Progenitor cell of endocrine pancreas (in vitro differentiated cells): ENCODE measurements at regions not wholly inside any gene's neighbourhood (a gene's known extent, or its start where the extent isn't known, plus 50 kb on each side); places are given as distances from the start of the nearest gene placed in this dataset.

Experiments used
- DNase-seq: peaks from one replicate; pipeline ENCODE4 v3.0.0; 2021; ENCODE audit warnings: low spot score; ENCODE audit not compliant: unreplicated experiment
- H3K27ac Mint-ChIP-seq: 2 replicates; pipeline ENCODE4 v1.8.0; 2021; ENCODE audit warnings: mild to moderate bottlenecking, moderate library complexity, mixed read lengths
- H3K27me3 Mint-ChIP-seq: 2 replicates; pipeline ENCODE4 v1.8.0; 2021; ENCODE audit warnings: mixed read lengths
- H3K36me3 Mint-ChIP-seq: 2 replicates; pipeline ENCODE4 v1.8.0; 2022; ENCODE audit warnings: mixed read lengths; ENCODE audit not compliant: insufficient read depth
- H3K4me1 Mint-ChIP-seq: 2 replicates; pipeline ENCODE4 v1.8.0; 2021; ENCODE audit warnings: low read depth, mixed read lengths
- H3K4me3 Mint-ChIP-seq: 2 replicates; pipeline ENCODE4 v1.8.0; 2021; ENCODE audit warnings: low read depth, mild to moderate bottlenecking, moderate library complexity, mixed read lengths
- H3K9me3 Mint-ChIP-seq: 2 replicates; pipeline ENCODE4 v1.8.0; 2021; ENCODE audit warnings: low read depth, mixed read lengths
- CTCF ChIP-seq: fragments of 200-600 bp; sonication (generic); IDR thresholded peaks from one replicate; pipeline ENCODE4 v1.5.0; 2021; ENCODE audit warnings: antibody characterized with exemption, mild to moderate bottlenecking; ENCODE audit not compliant: unreplicated experiment

GRCh38 chr14:71328954-71329353, 421.7 kb downstream of the PCNX1 start:
- Mint-ChIP-seq H3K36me3 (peaks cover 5% of the 10 kb centered on the region), H3K9me3 (peaks cover 5% of the 10 kb centered on the region), H3K27ac (no peak overlapping the region), H3K4me1 (peaks cover 14% of the 10 kb centered on the region), H3K27me3 (no peaks in the 10 kb centered on the region), H3K4me3 (no peak overlapping the region)
- DNase-seq, result no peak
- TF ChIP-seq CTCF, result no peak

GRCh38 chr14:71331403-71331802, 424.1 kb downstream of the PCNX1 start:
- no peak for DNase-seq
- Mint-ChIP-seq H3K27me3 (no peaks in the 10 kb centered on the region), H3K9me3 (peaks cover 5% of the 10 kb centered on the region), H3K27ac (no peak overlapping the region), H3K36me3 (peaks cover 5% of the 10 kb centered on the region), H3K4me3 (no peak overlapping the region), H3K4me1 (peaks cover 8% of the 10 kb centered on the region)
- TF ChIP-seq CTCF, result no peak

GRCh38 chr14:71332476-71332875, 425.2 kb downstream of the PCNX1 start:
- DNase-seq, result no peak
- no peaks in the 10 kb centered on the region for H3K27me3 Mint-ChIP-seq
- TF ChIP-seq CTCF, result no peak
- no peak overlapping the region for H3K27ac Mint-ChIP-seq
- H3K4me3 Mint-ChIP-seq, result no peak overlapping the region
- H3K36me3 Mint-ChIP-seq, result peaks cover 7% of the 10 kb centered on the region
- H3K4me1 Mint-ChIP-seq, result peaks cover 15% of the 10 kb centered on the region
- H3K9me3 Mint-ChIP-seq, result peaks cover 5% of the 10 kb centered on the region

- no peak for DNase-seq
- H3K9me3 Mint-ChIP-seq, result peaks cover 8% of the 10 kb centered on the region
- no peak overlapping the region for H3K27ac Mint-ChIP-seq
- H3K4me1 Mint-ChIP-seq, result peaks cover 16% of the 10 kb centered on the region
- H3K4me3 Mint-ChIP-seq, result no peak overlapping the region
- no peaks in the 10 kb centered on the region for H3K27me3 Mint-ChIP-seq
- peaks cover 9% of the 10 kb centered on the region for H3K36me3 Mint-ChIP-seq
- no peak for TF ChIP-seq CTCF
These were observed 426.4 kb downstream of the PCNX1 start for GRCh38 chr14:71333705-71334104.

GRCh38 chr14:71336489-71337192, 429.4 kb downstream of the PCNX1 start:
- H3K4me1 Mint-ChIP-seq, result peaks cover 27% of the 10 kb centered on the region
- DNase-seq, result no peak
- TF ChIP-seq CTCF, result no peak
- no peaks in the 10 kb centered on the region for H3K27me3 Mint-ChIP-seq
- no peak overlapping the region for H3K4me3 Mint-ChIP-seq
- H3K27ac Mint-ChIP-seq, result peak overlapping the region; percentile 63
- H3K9me3 Mint-ChIP-seq, result peaks cover 8% of the 10 kb centered on the region
- H3K36me3 Mint-ChIP-seq, result peaks cover 8% of the 10 kb centered on the region
